ENCODE measurements at regions not wholly inside any gene's neighbourhood (a gene's known extent, or its start where the extent isn't known, plus 50 kb on each side); places are given as distances from the start of the nearest gene placed in this dataset.

GRCh38 chr1:207244409-207244801 is 77.1 kb upstream of the CD55 start:
- TF ChIP-seq EP300 (IDR thresholded peaks at IDR 0.05) (no peak), POLR2A (IDR thresholded peaks at IDR 0.05) (no peak), CTCF (IDR thresholded peaks at IDR 0.05) (no peak)
